NCI-H748 (cell line): ENCODE measurements at regions not wholly inside any gene's neighbourhood (a gene's known extent, or its start where the extent isn't known, plus 50 kb on each side); places are given as distances from the start of the nearest gene placed in this dataset.

Source experiments
- DNase-seq: peaks from one replicate; lab custom pipeline; 2025; ENCODE audit not compliant: unreplicated experiment; lab: John Stamatoyannopoulos, UW

- no peak for DNase-seq
These were observed 154.7 kb downstream of the KTN1 start for GRCh38 chr14:55734731-55735130.

GRCh38 chr14:55739967-55740648 lies 160.1 kb downstream of the KTN1 start:
- no peak for DNase-seq

GRCh38 chr14:55740649-55740989 lies 160.6 kb downstream of the KTN1 start:
- no peak for DNase-seq

GRCh38 chr14:55741240-55741639 lies 161.2 kb downstream of the KTN1 start:
- no peak for DNase-seq

- no peak for DNase-seq
These were observed 163.5 kb downstream of the KTN1 start for GRCh38 chr14:55743551-55743950.

GRCh38 chr14:55744321-55744720 lies 164.3 kb downstream of the KTN1 start:
- no peak for DNase-seq

- no peak for DNase-seq
These were observed 165.9 kb downstream of the KTN1 start for GRCh38 chr14:55745906-55746305.

GRCh38 chr14:55746558-55746957 lies 166.6 kb downstream of the KTN1 start:
- no peak for DNase-seq

GRCh38 chr14:55747186-55747585 lies 167.2 kb downstream of the KTN1 start:
- DNase-seq: no peak

GRCh38 chr14:55749201-55749812 lies 169.3 kb downstream of the KTN1 start:
- DNase-seq: peak; percentile 17

- DNase-seq: peak; percentile 14
These were observed 169.9 kb downstream of the KTN1 start for GRCh38 chr14:55749946-55750345.

GRCh38 chr14:55752580-55753390 lies 172.8 kb downstream of the KTN1 start:
- DNase-seq: peak; percentile 76

- DNase-seq: no peak
These were observed 174.5 kb downstream of the KTN1 start for GRCh38 chr14:55754471-55754870.

GRCh38 chr14:55754871-55755270 lies 174.9 kb downstream of the KTN1 start:
- DNase-seq: no peak

- DNase-seq: no peak
These were observed 176.1 kb downstream of the KTN1 start for GRCh38 chr14:55756078-55756477.

GRCh38 chr14:55756557-55756956 lies 176.6 kb downstream of the KTN1 start:
- DNase-seq: no peak

GRCh38 chr14:55758796-55759195 lies 178.8 kb downstream of the KTN1 start:
- no peak for DNase-seq

GRCh38 chr14:55760789-55761566 lies 181.0 kb downstream of the KTN1 start:
- no peak for DNase-seq

- no peak for DNase-seq
These were observed 181.6 kb downstream of the KTN1 start for GRCh38 chr14:55761651-55762050.

GRCh38 chr14:55762595-55763232 lies 182.7 kb downstream of the KTN1 start:
- no peak for DNase-seq

GRCh38 chr14:55764784-55765183 lies 184.8 kb downstream of the KTN1 start:
- no peak for DNase-seq
